Gastrocnemius medialis (tissue), 4 donors: ENCODE measurements at regions not wholly inside any gene's neighbourhood (a gene's known extent, or its start where the extent isn't known, plus 50 kb on each side); places are given as distances from the start of the nearest gene placed in this dataset.

Source experiments
- CTCF ChIP-seq, 5 experiments: fragments of 450-650 bp in 3 of 5; fragments of 200-600 bp in 2 of 5; sonication (generic) in 2 of 5; IDR thresholded peaks in 4 of 5; conservative IDR thresholded peaks in 1 of 5; 1 replicate in 4 of 5; 2 replicates in 1 of 5; pipeline ENCODE4 v1.5.1; 2016 to 2019; ENCODE audit warnings: antibody characterized with exemption in 5 of 5, mild to moderate bottlenecking in 3 of 5, moderate library complexity in 3 of 5
- POLR2A ChIP-seq, 2 donors: fragments of 450-650 bp; IDR thresholded peaks; one replicate each; pipeline ENCODE4 v1.6.1; 2017; ENCODE audit warnings: antibody characterized with exemption in 2 of 2, mild to moderate bottlenecking in 2 of 2, moderate library complexity in 2 of 2

GRCh38 chr5:159638954-159639559 is 277.2 kb upstream of the ADRA1B start:
- no peak for TF ChIP-seq CTCF (IDR thresholded peaks at IDR 0.05 in 4 of 5, conservative IDR thresholded peaks at IDR 0.05 in 1 of 5)
- TF ChIP-seq POLR2A (IDR thresholded peaks at IDR 0.05) = no peak
